Colonic mucosa (tissue), 4 donors: ENCODE measurements at regions not wholly inside any gene's neighbourhood (a gene's known extent, or its start where the extent isn't known, plus 50 kb on each side); places are given as distances from the start of the nearest gene placed in this dataset.

Experiments
- DNase-seq: peaks from one replicate; pipeline ENCODE4 v3.0.0-alpha.2; 2020
- H3K27ac ChIP-seq: fragments of 200-600 bp; one replicate; pipeline ENCODE4 v1.8.0; 2021
- H3K27me3 ChIP-seq: fragments of 200-600 bp; one replicate; pipeline ENCODE4 v1.8.0; 2021
- H3K36me3 ChIP-seq: fragments of 200-600 bp; one replicate; pipeline ENCODE4 v1.8.0; 2021
- H3K4me1 ChIP-seq: fragments of 200-600 bp; one replicate; pipeline ENCODE4 v1.8.0; 2021; ENCODE audit warnings: mild to moderate bottlenecking
- H3K4me3 ChIP-seq: fragments of 200-600 bp; one replicate; pipeline ENCODE4 v1.8.0; 2021
- H3K9ac ChIP-seq, 2 donors: one replicate each; pipeline ENCODE4 v1.7.0; 2013; ENCODE audit warnings: control low read depth in 2 of 2, low read depth in 2 of 2, low read length in 2 of 2
- H3K9me3 ChIP-seq: fragments of 200-600 bp; one replicate; pipeline ENCODE4 v1.8.0; 2021
- intact Hi-C: fragments of 100-400 bp; cut with DNase I; formaldehyde crosslinking; loops from one replicate; pipeline ENCODE4 v1.14.1; 2022
- TF ChIP-seq, protein P1 (sequence below): fragments of 200-600 bp; IDR thresholded peaks from one replicate; pipeline ENCODE4 v1.8.0; 2022; ENCODE audit warnings: antibody characterized with exemption, mild to moderate bottlenecking
- donor health status: healthy.
- donor health status: DM: no; HTN: no; CAD: no.
- donor health status: DM: no; HTN: no; CAD: no.

DNA sequence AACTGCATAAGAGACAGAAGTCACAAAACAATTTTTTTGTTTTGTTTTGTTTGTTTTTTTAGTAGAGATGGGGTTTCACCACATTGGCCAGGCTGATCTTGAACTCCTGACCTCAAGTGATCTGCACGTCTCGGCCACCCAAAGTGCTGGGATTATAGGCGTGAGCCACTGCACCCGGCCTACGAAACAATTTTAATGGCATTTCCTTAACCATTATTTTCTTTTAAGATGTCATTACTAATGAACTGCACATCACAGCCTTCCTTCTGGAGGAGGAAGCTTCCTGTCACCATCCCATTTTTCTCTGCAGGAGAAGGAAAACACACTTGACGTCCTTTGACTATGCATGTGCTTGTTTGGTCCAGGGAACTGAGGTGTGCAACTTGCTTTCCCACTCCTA is 125.3 kb upstream of the AKIRIN2 start:
- intact Hi-C loops: no loop called here
- Histone ChIP-seq H3K9ac (no peak overlapping the region), H3K27me3 (no peaks in the 10 kb centered on the region), H3K27ac (no peak overlapping the region), H3K36me3 (no peaks in the 10 kb centered on the region), H3K9me3 (no peaks in the 10 kb centered on the region), H3K4me3 (no peak overlapping the region), H3K4me1 (peaks cover 3% of the 10 kb centered on the region)
- TF ChIP-seq, protein P1, sequence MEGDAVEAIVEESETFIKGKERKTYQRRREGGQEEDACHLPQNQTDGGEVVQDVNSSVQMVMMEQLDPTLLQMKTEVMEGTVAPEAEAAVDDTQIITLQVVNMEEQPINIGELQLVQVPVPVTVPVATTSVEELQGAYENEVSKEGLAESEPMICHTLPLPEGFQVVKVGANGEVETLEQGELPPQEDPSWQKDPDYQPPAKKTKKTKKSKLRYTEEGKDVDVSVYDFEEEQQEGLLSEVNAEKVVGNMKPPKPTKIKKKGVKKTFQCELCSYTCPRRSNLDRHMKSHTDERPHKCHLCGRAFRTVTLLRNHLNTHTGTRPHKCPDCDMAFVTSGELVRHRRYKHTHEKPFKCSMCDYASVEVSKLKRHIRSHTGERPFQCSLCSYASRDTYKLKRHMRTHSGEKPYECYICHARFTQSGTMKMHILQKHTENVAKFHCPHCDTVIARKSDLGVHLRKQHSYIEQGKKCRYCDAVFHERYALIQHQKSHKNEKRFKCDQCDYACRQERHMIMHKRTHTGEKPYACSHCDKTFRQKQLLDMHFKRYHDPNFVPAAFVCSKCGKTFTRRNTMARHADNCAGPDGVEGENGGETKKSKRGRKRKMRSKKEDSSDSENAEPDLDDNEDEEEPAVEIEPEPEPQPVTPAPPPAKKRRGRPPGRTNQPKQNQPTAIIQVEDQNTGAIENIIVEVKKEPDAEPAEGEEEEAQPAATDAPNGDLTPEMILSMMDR: no peak
- DNase-seq: no peak

DNA sequence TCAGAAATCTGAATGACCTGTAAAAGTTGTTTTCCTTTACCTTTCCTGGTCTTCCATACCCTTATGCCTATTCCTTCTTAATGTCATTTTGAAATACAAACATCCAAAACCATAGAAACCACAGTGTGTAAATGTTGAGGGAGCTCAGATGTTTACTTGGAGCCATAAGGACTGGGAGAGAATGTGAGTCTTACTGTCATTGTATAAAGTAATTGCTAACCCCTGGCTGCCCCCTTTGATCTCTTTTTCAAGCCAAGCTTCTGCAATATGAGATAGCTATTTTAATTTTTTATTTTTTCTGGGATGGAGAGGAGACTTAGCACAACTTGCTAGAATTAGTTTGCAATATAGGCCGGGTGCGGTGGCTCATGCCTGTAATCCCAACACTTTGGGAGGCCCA is 124.4 kb upstream of the AKIRIN2 start:
- no peaks in the 10 kb centered on the region for H3K36me3 ChIP-seq
- H3K4me3 ChIP-seq: no peak overlapping the region
- intact Hi-C loops: no loop called here
- no peak for DNase-seq
- no peaks in the 10 kb centered on the region for H3K27me3 ChIP-seq
- H3K27ac ChIP-seq: no peak overlapping the region
- TF ChIP-seq, protein P1: no peak
- no peaks in the 10 kb centered on the region for H3K4me1 ChIP-seq
- H3K9ac ChIP-seq: no peak overlapping the region
- H3K9me3 ChIP-seq: no peaks in the 10 kb centered on the region

DNA sequence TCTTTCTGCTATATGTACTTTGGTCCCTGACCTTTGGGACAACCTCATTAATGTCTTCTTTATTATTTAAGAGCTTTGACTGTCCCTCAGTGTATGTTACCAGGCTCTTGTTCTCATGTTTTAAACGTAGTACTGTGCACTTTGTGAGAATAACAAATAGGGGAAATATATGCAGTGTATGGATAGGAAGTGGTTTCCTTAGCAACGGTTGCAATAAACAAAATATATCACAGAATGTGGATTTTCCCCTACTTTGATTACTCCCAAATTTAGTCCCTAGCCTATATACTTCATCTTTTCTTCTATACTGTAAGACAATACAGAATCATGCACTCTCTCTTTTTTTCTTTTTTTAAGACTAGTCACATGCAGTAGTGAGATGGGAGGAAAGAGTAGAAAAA is 123.8 kb upstream of the AKIRIN2 start:
- TF ChIP-seq, protein P1: no peak
- no peak overlapping the region for H3K27ac ChIP-seq
- DNase-seq: no peak

DNA sequence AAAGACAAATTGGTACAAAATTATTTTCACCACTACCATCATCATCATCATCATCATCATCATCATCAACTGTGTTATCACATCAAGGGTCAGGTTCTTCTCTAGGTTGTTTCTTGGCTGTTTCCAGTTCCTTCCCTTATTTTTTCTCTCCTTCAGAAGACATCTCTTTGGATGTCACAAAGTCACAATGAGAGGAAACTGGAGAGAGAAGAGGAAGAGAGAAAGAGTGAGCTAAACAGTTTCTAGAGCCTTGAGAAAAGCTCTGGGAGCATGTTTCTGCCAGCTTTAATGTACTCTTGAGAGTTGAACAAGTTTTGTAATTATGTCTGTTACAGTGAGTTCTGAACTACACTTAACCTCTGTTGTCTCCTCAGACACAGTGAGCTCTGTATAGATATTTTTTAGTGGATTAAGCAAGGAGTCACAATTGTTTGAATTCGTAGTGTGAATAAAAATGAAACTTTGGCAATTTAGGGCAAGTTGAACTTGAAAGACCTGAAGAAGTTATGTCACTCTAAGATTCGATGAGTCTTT is 123.0 kb upstream of the AKIRIN2 start:
- H3K27ac ChIP-seq: no peak overlapping the region
- DNase-seq: no peak
- H3K9ac ChIP-seq: no peak overlapping the region

More for the DNA sequence above, 123.8 kb upstream of the AKIRIN2 start:
- H3K9me3 ChIP-seq: no peaks in the 10 kb centered on the region
- H3K4me3 ChIP-seq: no peak overlapping the region
- intact Hi-C loops: no loop called here
- no peaks in the 10 kb centered on the region for H3K4me1 ChIP-seq
- H3K9ac ChIP-seq: no peak overlapping the region
- H3K27me3 ChIP-seq: no peaks in the 10 kb centered on the region
- H3K36me3 ChIP-seq: no peaks in the 10 kb centered on the region

DNA sequence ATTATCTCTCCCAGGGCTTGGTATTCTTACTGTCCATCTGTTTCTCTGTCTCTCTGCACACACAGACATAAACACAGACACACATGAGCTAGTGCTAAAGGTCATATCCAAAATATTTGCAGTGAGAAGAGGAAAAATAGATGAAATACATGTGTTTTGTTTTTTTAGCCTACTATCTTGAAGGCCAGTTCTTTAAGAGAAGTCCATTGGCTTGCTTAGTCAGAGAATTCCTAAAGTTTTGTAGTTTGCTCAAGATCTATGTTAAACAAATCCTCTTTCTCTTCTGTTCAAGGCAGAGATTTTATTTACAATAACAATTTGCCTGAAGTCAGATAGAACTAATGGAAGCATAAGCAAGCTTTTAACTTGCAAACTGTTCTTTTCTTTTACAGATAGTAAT is 120.0 kb upstream of the AKIRIN2 start:
- TF ChIP-seq, protein P1: no peak
- intact Hi-C loops: no loop called here
- Histone ChIP-seq H3K27me3 (no peaks in the 10 kb centered on the region), H3K36me3 (no peaks in the 10 kb centered on the region), H3K9me3 (no peaks in the 10 kb centered on the region), H3K9ac (no peak overlapping the region), H3K4me3 (no peak overlapping the region), H3K4me1 (no peaks in the 10 kb centered on the region), H3K27ac (no peak overlapping the region)
- DNase-seq: no peak

More for the DNA sequence above, 123.0 kb upstream of the AKIRIN2 start:
- H3K4me1 ChIP-seq: no peaks in the 10 kb centered on the region
- no peaks in the 10 kb centered on the region for H3K27me3 ChIP-seq
- H3K4me3 ChIP-seq: no peak overlapping the region
- intact Hi-C loops: no loop called here
- TF ChIP-seq, protein P1: no peak
- H3K9me3 ChIP-seq: no peaks in the 10 kb centered on the region
- H3K36me3 ChIP-seq: no peaks in the 10 kb centered on the region
